BLaER1 treated with 17β-estradiol and CSF1 and Interleukin-3, amounts not matched to agents 10 nM and 100 nM (cell line): ENCODE measurements at regions not wholly inside any gene's neighbourhood (a gene's known extent, or its start where the extent isn't known, plus 50 kb on each side); places are given as distances from the start of the nearest gene placed in this dataset.

ENCODE experiments used
- H3K27ac ChIP-seq, 11 experiments: shearing (Covaris generic); formaldehyde crosslinking; 2 replicates each; pipeline ENCODE4 v1.8.1; 2022
- H3K27me3 ChIP-seq, 11 experiments: shearing (Covaris generic); formaldehyde crosslinking; 2 replicates each; pipeline ENCODE4 v1.8.1; 2022
- H3K36me3 ChIP-seq, 11 experiments: shearing (Covaris generic); formaldehyde crosslinking; 2 replicates each; pipeline ENCODE4 v1.8.1; 2022
- H3K4me1 ChIP-seq, 10 experiments: shearing (Covaris generic); formaldehyde crosslinking; 2 replicates each; pipeline ENCODE4 v1.8.1; 2022
- H3K4me2 ChIP-seq, 11 experiments: shearing (Covaris generic); formaldehyde crosslinking; 2 replicates each; pipeline ENCODE4 v1.8.1; 2022
- H3K4me3 ChIP-seq, 10 experiments: shearing (Covaris generic); formaldehyde crosslinking; 2 replicates each; pipeline ENCODE4 v1.8.1; 2022
- H3K9ac ChIP-seq, 11 experiments: shearing (Covaris generic); formaldehyde crosslinking; 2 replicates each; pipeline ENCODE4 v1.8.1; 2022
- H3K9me3 ChIP-seq, 11 experiments: shearing (Covaris generic); formaldehyde crosslinking; replicated peaks in 1 of 11; 2 replicates each; pipeline ENCODE4 v1.8.1; 2022
- H4K20me1 ChIP-seq, 11 experiments: shearing (Covaris generic); formaldehyde crosslinking; 2 replicates each; pipeline ENCODE4 v1.8.1; 2022
- Cebpa-rat ChIP-seq, 11 experiments: shearing (Covaris generic); IDR thresholded peaks; 2 replicates each; pipeline ENCODE4 v1.8.1; 2022

DNA sequence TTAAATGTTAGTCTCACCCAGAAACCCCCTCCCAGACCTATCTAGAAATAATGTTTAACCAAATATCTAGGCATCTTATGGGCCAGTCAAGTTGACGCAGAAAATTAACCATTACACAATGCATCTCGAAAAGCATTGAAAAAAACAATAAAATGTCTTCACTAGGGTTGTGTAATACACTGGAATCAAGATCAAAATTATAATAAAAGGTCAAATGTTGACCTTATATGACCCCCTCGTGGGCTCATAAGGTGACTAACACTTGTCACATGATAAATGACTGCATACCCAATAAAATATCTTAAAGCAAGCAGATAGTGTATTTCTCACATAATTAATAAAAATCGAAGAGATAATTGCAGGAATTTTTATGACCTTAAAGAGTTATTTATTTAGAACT lies 447.9 kb upstream of the DSEL start:
- Histone ChIP-seq H3K9ac (no peak overlapping the region), H3K27ac (no peak overlapping the region), H3K4me1 (no peaks in the 10 kb centered on the region), H3K4me3 (no peak overlapping the region), H3K27me3 (no peaks in the 10 kb centered on the region), H3K4me2 (no peak overlapping the region), H3K36me3 (no peaks in the 10 kb centered on the region), H4K20me1 (no peaks in the 10 kb centered on the region), H3K9me3 (no peaks in the 10 kb centered on the region)
- TF ChIP-seq Cebpa-rat (IDR thresholded peaks at IDR 0.05), result no peak

DNA sequence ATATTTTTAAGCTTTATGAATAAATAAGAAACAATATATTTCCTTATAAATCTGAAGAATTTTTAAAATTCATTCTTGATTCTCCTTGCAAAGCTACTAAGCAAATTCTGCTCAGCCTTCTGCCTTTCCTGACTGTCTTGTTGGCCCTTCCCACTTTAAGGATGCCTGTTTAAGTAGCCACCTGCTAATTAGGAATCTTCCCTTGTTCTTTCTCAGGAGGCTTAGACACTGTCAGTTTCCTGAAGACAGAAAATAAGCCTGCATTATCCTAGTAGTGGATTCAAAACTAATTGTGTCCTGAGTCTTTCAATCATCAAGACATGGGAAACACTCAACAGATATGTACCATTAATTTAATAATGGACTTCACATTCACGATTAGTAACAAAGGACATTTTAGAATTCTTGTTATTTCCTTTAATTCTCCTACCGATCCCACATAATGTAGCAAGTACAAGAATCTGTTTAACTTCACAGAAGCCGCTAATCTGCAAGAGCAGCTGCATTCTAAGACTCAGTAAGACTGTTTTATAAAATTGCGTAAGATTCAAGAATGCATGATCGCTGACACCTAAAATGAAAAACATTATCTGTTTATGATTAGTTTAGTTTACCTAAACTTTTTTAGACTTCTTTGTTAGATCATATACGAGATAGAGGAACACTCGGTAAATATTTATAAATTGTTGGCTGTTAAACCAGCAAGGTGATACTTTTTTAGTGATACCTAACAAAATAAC lies 445.4 kb upstream of the DSEL start:
- H3K27ac ChIP-seq, result no peak overlapping the region
- no peak overlapping the region for H3K9ac ChIP-seq
- H3K4me1 ChIP-seq, result no peaks in the 10 kb centered on the region
- H3K4me3 ChIP-seq, result no peak overlapping the region
- no peaks in the 10 kb centered on the region for H3K36me3 ChIP-seq
- no peak overlapping the region for H3K4me2 ChIP-seq
- H3K27me3 ChIP-seq, result no peaks in the 10 kb centered on the region
- H3K9me3 ChIP-seq, result no peaks in the 10 kb centered on the region
- H4K20me1 ChIP-seq, result no peaks in the 10 kb centered on the region
- no peak for TF ChIP-seq Cebpa-rat (IDR thresholded peaks at IDR 0.05)

DNA sequence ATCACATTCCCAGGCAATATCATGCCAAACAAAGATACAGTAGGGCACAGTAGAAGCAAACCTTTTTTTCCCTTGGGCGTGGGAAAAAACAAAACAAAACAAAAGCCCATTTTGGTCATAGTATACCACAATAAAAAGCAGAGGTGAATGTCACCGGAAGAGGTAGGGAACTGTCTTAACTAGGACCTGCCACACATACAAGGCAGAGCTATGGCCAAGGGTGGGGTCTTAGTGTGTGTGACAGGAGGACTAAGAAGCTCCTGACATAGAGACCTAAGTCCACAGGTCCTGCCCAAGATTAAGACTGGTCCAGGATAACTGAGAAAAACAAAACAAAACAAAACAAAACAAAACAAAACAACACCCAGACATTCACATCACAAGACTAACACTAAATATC lies 441.2 kb upstream of the DSEL start:
- no peak for TF ChIP-seq Cebpa-rat (IDR thresholded peaks at IDR 0.05)
- Histone ChIP-seq H4K20me1 (no peaks in the 10 kb centered on the region), H3K27ac (no peak overlapping the region), H3K9me3 (no peaks in the 10 kb centered on the region), H3K4me2 (no peak overlapping the region), H3K27me3 (no peaks in the 10 kb centered on the region), H3K36me3 (no peaks in the 10 kb centered on the region), H3K4me3 (no peak overlapping the region), H3K4me1 (no peaks in the 10 kb centered on the region), H3K9ac (no peak overlapping the region)

DNA sequence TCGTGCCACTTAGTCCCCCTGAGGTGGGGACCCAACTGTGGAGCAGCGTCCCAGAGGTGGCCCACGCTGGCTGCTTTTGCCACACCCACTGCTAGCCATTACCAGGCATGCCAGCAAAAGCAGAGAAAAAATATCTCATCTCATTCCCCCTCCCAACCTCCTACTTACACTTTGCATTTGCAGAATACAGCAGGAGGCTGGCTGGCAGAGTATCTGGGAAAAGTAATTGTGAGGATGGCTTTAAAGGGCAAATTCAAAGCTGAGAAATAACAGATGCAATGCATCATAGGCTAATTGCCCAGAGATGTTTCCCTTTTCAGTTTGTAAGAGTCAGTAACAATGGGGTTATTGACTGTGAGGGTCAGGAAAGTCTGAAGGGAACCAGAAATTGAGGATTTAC lies 438.1 kb upstream of the DSEL start:
- Histone ChIP-seq H3K9ac (no peak overlapping the region), H3K27ac (no peak overlapping the region), H3K4me3 (no peak overlapping the region), H3K4me1 (no peaks in the 10 kb centered on the region), H3K9me3 (peaks cover 0 to 3% (median 0%) of the 10 kb centered on the region in 11 experiments; a peak in 3 of 22 replicates), H3K36me3 (no peaks in the 10 kb centered on the region), H3K4me2 (no peak overlapping the region), H4K20me1 (no peaks in the 10 kb centered on the region), H3K27me3 (no peaks in the 10 kb centered on the region)
- no peak for TF ChIP-seq Cebpa-rat (IDR thresholded peaks at IDR 0.05)

DNA sequence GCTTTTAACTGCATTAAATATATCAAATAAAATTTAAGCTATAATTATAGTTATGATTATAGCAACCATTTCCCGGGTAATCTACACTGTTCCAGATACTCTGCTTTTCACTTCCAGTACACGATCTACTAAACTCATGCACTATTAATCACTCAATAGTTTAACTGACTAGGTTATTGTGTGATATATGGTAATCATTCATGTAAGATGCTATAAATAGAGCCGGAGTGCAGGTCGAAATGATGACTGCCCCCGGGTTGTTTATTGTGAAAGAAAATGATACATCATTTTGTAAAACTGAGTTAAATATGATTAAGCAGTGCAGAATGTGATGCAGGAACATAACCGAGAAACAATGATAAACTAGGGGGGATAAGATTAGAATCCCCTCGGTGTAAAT lies 434.6 kb upstream of the DSEL start:
- Histone ChIP-seq H3K9me3 (peaks cover 0 to 6% (median 0%) of the 10 kb centered on the region in 11 experiments; a peak in 3 of 22 replicates), H3K9ac (no peak overlapping the region), H3K27me3 (no peaks in the 10 kb centered on the region), H3K36me3 (no peaks in the 10 kb centered on the region), H3K4me3 (no peak overlapping the region), H3K4me2 (no peak overlapping the region), H3K27ac (no peak overlapping the region), H4K20me1 (no peaks in the 10 kb centered on the region), H3K4me1 (no peaks in the 10 kb centered on the region)
- no peak for TF ChIP-seq Cebpa-rat (IDR thresholded peaks at IDR 0.05)

DNA sequence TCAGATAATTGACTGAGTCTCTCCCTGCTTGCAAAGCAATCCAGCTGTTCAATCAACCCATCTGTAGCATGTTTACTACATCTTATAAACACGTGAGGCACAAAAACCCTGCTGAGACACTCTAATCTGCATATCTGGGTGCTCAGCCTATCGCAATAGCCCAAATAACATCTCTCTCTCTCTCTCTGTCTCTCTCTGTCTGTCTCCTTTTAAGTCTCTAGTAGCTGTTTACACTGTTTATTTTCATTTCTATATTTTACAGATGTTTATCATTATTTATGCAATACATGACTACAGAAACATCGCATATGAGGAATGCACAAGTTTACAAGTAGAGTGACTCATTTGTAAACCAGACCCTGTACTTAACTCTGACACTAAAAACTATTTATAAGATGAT lies 422.1 kb upstream of the DSEL start:
- Histone ChIP-seq H3K4me3 (no peak overlapping the region), H3K27me3 (no peaks in the 10 kb centered on the region), H3K9ac (no peak overlapping the region), H3K27ac (no peak overlapping the region), H3K9me3 (no peaks in the 10 kb centered on the region), H3K36me3 (no peaks in the 10 kb centered on the region), H4K20me1 (no peaks in the 10 kb centered on the region), H3K4me1 (no peaks in the 10 kb centered on the region), H3K4me2 (no peak overlapping the region)
- no peak for TF ChIP-seq Cebpa-rat (IDR thresholded peaks at IDR 0.05)

DNA sequence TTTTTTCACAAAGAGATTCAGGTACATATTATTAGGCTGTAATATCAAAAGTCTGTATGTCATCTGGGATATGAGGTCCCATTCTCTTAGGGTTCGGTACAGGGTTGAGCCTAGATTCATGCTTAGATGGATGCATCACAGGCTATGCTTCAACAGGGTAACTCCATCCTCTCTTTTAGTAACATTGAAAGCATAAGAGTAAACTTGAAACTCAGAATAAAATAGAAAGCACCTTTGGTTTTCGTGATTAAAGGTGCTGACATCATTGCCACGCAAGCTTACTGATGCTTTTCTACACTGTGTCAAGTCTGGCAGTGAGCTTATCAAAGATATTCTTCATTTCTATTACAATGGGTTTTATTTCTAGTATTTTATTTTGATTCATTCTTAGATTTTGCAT lies 419.1 kb upstream of the DSEL start:
- Histone ChIP-seq H3K4me3 (no peak overlapping the region), H3K27me3 (no peaks in the 10 kb centered on the region)
- no peak for TF ChIP-seq Cebpa-rat (IDR thresholded peaks at IDR 0.05)

DNA sequence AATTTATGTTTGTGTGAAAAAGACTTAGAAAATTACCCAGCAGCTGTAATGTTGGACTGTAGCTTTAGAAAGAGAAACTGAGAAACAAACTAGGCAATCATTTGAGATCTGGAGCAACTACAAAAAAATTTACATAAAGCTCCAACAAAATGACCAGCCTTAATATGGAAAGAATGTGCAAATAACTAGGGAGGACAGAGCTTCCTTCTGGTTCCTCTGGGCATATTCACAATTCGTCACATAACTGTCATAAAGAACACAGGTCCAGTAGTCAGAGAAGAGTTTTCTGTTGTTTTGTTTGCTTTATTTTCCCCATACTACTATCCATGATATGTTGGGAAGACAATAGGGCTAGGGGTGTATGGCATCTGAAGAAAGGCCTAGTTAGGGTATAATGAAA lies 416.8 kb upstream of the DSEL start:
- H3K9ac ChIP-seq, result no peak overlapping the region
- no peak overlapping the region for H3K4me3 ChIP-seq
- no peaks in the 10 kb centered on the region for H4K20me1 ChIP-seq
- no peaks in the 10 kb centered on the region for H3K36me3 ChIP-seq
- TF ChIP-seq Cebpa-rat (IDR thresholded peaks at IDR 0.05), result no peak
- H3K4me2 ChIP-seq, result no peak overlapping the region
- H3K27ac ChIP-seq, result no peak overlapping the region
- H3K27me3 ChIP-seq, result no peaks in the 10 kb centered on the region
- no peaks in the 10 kb centered on the region for H3K4me1 ChIP-seq
- H3K9me3 ChIP-seq, result no peaks in the 10 kb centered on the region

More for the DNA sequence above, 419.1 kb upstream of the DSEL start:
- no peak overlapping the region for H3K4me2 ChIP-seq
- H3K4me1 ChIP-seq, result no peaks in the 10 kb centered on the region
- H3K9me3 ChIP-seq, result no peaks in the 10 kb centered on the region
- H3K9ac ChIP-seq, result no peak overlapping the region
- H3K36me3 ChIP-seq, result no peaks in the 10 kb centered on the region
- H4K20me1 ChIP-seq, result no peaks in the 10 kb centered on the region
- H3K27ac ChIP-seq, result no peak overlapping the region

DNA sequence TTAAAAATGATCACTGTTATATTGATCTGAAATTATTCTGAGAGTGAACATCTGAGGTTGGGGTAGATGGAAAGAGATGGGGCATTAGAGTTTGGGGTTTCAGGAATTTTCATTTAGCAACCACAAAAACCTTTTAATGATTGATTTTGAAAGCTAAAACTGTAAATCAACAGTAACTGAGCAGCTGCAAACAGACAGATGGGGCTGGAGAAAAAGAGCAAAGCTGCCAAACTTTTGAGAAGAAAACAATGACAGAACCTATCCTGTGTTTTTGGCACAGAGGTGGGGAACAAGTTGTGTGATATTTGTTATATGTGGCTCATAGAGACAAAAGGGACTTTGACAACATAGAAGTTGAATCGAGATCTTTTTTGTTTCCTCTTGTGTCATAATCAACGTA lies 415.8 kb upstream of the DSEL start:
- H4K20me1 ChIP-seq, result no peaks in the 10 kb centered on the region
- no peaks in the 10 kb centered on the region for H3K36me3 ChIP-seq
- no peak overlapping the region for H3K9ac ChIP-seq
- no peaks in the 10 kb centered on the region for H3K9me3 ChIP-seq
- H3K4me3 ChIP-seq, result no peak overlapping the region
- H3K4me1 ChIP-seq, result no peaks in the 10 kb centered on the region
- no peak overlapping the region for H3K27ac ChIP-seq
- no peak overlapping the region for H3K4me2 ChIP-seq
- no peaks in the 10 kb centered on the region for H3K27me3 ChIP-seq
- no peak for TF ChIP-seq Cebpa-rat (IDR thresholded peaks at IDR 0.05)
